ENCODE measurements at regions not wholly inside any gene's neighbourhood (a gene's known extent, or its start where the extent isn't known, plus 50 kb on each side); places are given as distances from the start of the nearest gene placed in this dataset.

- CTCF ChIA-PET: interaction anchor here (0.6 to 3.4 kb wide), 2 partner anchors 8 to 33 kb away, joined by 3 to 25 read pairs; no protein-coding TSS in a partner anchor
- no peak for TF ChIP-seq CTCF (IDR thresholded peaks at IDR 0.05; ENCODE audit: unreplicated experiment)
- DNase-seq (ENCODE audit: unreplicated experiment): no peak
- H3K4me3 Mint-ChIP-seq (ENCODE audit: unreplicated experiment): no peak overlapping the region
- BruUV-seq (replicated peaks): no TSS peak
- H3K4me1 Mint-ChIP-seq (ENCODE audit: insufficient read depth, unreplicated experiment): peaks cover 11% of the 10 kb centered on the region
- H3K27ac Mint-ChIP-seq (ENCODE audit: low read depth, unreplicated experiment): no peak overlapping the region
- no peaks in the 10 kb centered on the region for H3K36me3 Mint-ChIP-seq (ENCODE audit: insufficient read depth, unreplicated experiment)
- no peaks in the 10 kb centered on the region for H3K9me3 Mint-ChIP-seq (ENCODE audit: unreplicated experiment)
- H3K27me3 Mint-ChIP-seq (ENCODE audit: insufficient read depth, unreplicated experiment): no peaks in the 10 kb centered on the region
- intact Hi-C loops (cut with micrococcal nuclease): loop anchor here (1.0 to 2.0 kb wide), 2 partner anchors 34 to 140 kb away; partner anchors contain the start of gene DKK1
- POLR2A ChIA-PET: interaction anchor here (0.9 to 4.9 kb wide), 7 partner anchors 9 to 135 kb away, joined by 3 to 58 read pairs (median 3); no protein-coding TSS in a partner anchor
Measured at GRCh38 chr10:52454491-52454890, 140.4 kb downstream of the DKK1 start.

GRCh38 chr10:52455098-52455497, 141.0 kb downstream of the DKK1 start:
- ChIA-PET POLR2A (interaction anchor here (0.7 to 1.3 kb wide), 7 partner anchors 10 to 297 kb away, joined by 3 to 4 read pairs (median 3); no protein-coding TSS in a partner anchor), CTCF (interaction anchor here (0.8 to 1.8 kb wide), 6 partner anchors 15 to 146 kb away, joined by 3 to 5 read pairs (median 3); partner anchors contain the start of gene DKK1)
- DNase-seq (ENCODE audit: unreplicated experiment): peak; percentile 61
- Mint-ChIP-seq H3K27ac (ENCODE audit: low read depth, unreplicated experiment) (no peak overlapping the region), H3K4me3 (ENCODE audit: unreplicated experiment) (no peak overlapping the region), H3K4me1 (ENCODE audit: insufficient read depth, unreplicated experiment) (peaks cover 6% of the 10 kb centered on the region), H3K36me3 (ENCODE audit: insufficient read depth, unreplicated experiment) (no peaks in the 10 kb centered on the region), H3K27me3 (ENCODE audit: insufficient read depth, unreplicated experiment) (no peaks in the 10 kb centered on the region), H3K9me3 (ENCODE audit: unreplicated experiment) (no peaks in the 10 kb centered on the region)
- no TSS peak for BruUV-seq (replicated peaks)
- intact Hi-C loops (cut with micrococcal nuclease): loop anchor here (2.0 kb wide), 1 partner anchor 34 kb away; no protein-coding TSS in a partner anchor
- TF ChIP-seq CTCF (IDR thresholded peaks at IDR 0.05; ENCODE audit: unreplicated experiment): no peak

GRCh38 chr10:52459097-52459496, 145.0 kb downstream of the DKK1 start:
- POLR2A ChIA-PET: no interaction called here
- H3K27ac Mint-ChIP-seq (ENCODE audit: low read depth, unreplicated experiment): no peak overlapping the region

GRCh38 chr10:52463826-52464225, 149.7 kb downstream of the DKK1 start:
- Mint-ChIP-seq H3K4me1 (ENCODE audit: insufficient read depth, unreplicated experiment) (peaks cover 10% of the 10 kb centered on the region), H3K36me3 (ENCODE audit: insufficient read depth, unreplicated experiment) (no peaks in the 10 kb centered on the region), H3K4me3 (ENCODE audit: unreplicated experiment) (no peak overlapping the region), H3K9me3 (ENCODE audit: unreplicated experiment) (no peaks in the 10 kb centered on the region), H3K27ac (ENCODE audit: low read depth, unreplicated experiment) (no peak overlapping the region), H3K27me3 (ENCODE audit: insufficient read depth, unreplicated experiment) (no peaks in the 10 kb centered on the region)
- no peak for DNase-seq (ENCODE audit: unreplicated experiment)
- TF ChIP-seq CTCF (IDR thresholded peaks at IDR 0.05; ENCODE audit: unreplicated experiment): no peak
- intact Hi-C loops (cut with micrococcal nuclease): no loop called here
- ChIA-PET POLR2A (interaction anchor here (1.2 to 1.6 kb wide), 5 partner anchors 9 to 24 kb away, joined by 3 to 7 read pairs (median 3); no protein-coding TSS in a partner anchor), CTCF (interaction anchor here (0.9 to 1.9 kb wide), 4 partner anchors 11 to 148 kb away, joined by 4 to 7 read pairs (median 6); no protein-coding TSS in a partner anchor)
- no TSS peak for BruUV-seq (replicated peaks)

More at GRCh38 chr10:52459097-52459496, 145.0 kb downstream of the DKK1 start:
- intact Hi-C loops (cut with micrococcal nuclease): no loop called here
- Mint-ChIP-seq H3K4me3 (ENCODE audit: unreplicated experiment) (no peak overlapping the region), H3K9me3 (ENCODE audit: unreplicated experiment) (no peaks in the 10 kb centered on the region), H3K27me3 (ENCODE audit: insufficient read depth, unreplicated experiment) (no peaks in the 10 kb centered on the region), H3K36me3 (ENCODE audit: insufficient read depth, unreplicated experiment) (no peaks in the 10 kb centered on the region), H3K4me1 (ENCODE audit: insufficient read depth, unreplicated experiment) (peaks cover 6% of the 10 kb centered on the region)
- no peak for DNase-seq (ENCODE audit: unreplicated experiment)
- BruUV-seq (replicated peaks): no TSS peak
- TF ChIP-seq CTCF (IDR thresholded peaks at IDR 0.05; ENCODE audit: unreplicated experiment): no peak
- CTCF ChIA-PET: interaction anchor here (0.7 to 1.3 kb wide), 3 partner anchors 16 to 32 kb away, joined by 3 to 6 read pairs (median 4); no protein-coding TSS in a partner anchor

All from MCF 10A (cell line).